ENCODE measurements at regions not wholly inside any gene's neighbourhood (a gene's known extent, or its start where the extent isn't known, plus 50 kb on each side); places are given as distances from the start of the nearest gene placed in this dataset.

GRCh38 chr13:76790980-76791819 is 95.0 kb downstream of the KCTD12 start:
- H3K4me1 ChIP-seq: no peaks in the 10 kb centered on the region

GRCh38 chr13:76790526-76790925 is 95.7 kb downstream of the KCTD12 start:
- TF ChIP-seq CTCF (IDR thresholded peaks at IDR 0.05): no peak
- no peak for TF ChIP-seq POLR2A (IDR thresholded peaks at IDR 0.05)
- H3K4me3 ChIP-seq: no peak overlapping the region
- H3K4me1 ChIP-seq: no peaks in the 10 kb centered on the region
- 52 to 58% methylated on average over 1 of the region's 1 CpG for WGBS, 2 donors
- H3K36me3 ChIP-seq (replicated peaks in 1 of 2; ENCODE audit: insufficient read depth in 1 of 2, low read depth in 2 of 2): no peaks in the 10 kb centered on the region
- no peak overlapping the region for H3K27ac ChIP-seq
- intact Hi-C loops (cut with DNase I): no loop called here
- peaks cover 0 to 4% (median 0%) of the 10 kb centered on the region in 3 donors for H3K9me3 ChIP-seq
- no peaks in the 10 kb centered on the region for H3K27me3 ChIP-seq
- DNase-seq (no peak), ATAC-seq (no peak)

More at GRCh38 chr13:76790980-76791819, 95.0 kb downstream of the KCTD12 start:
- no peaks in the 10 kb centered on the region for H3K36me3 ChIP-seq (replicated peaks in 1 of 2; ENCODE audit: insufficient read depth in 1 of 2, low read depth in 2 of 2)
- no peak for ATAC-seq
- 44 to 63% methylated on average over 10 of the region's 10 CpGs for WGBS, 2 donors
- peak in 2 of 4 donors; percentile 16 to 22 for DNase-seq
- H3K27ac ChIP-seq: no peak overlapping the region
- TF ChIP-seq POLR2A (IDR thresholded peaks at IDR 0.05): no peak
- TF ChIP-seq CTCF (IDR thresholded peaks at IDR 0.05): no peak
- no peaks in the 10 kb centered on the region for H3K27me3 ChIP-seq
- H3K9me3 ChIP-seq: no peaks in the 10 kb centered on the region
- no peak overlapping the region for H3K4me3 ChIP-seq
- intact Hi-C loops (cut with DNase I): no loop called here

- H3K27me3 ChIP-seq: no peaks in the 10 kb centered on the region
- H3K27ac ChIP-seq: no peak overlapping the region
- WGBS, 2 donors: 32 to 53% methylated on average over 3 of the region's 3 CpGs
- intact Hi-C loops (cut with DNase I): no loop called here
- H3K4me1 ChIP-seq: no peaks in the 10 kb centered on the region
- peaks cover 0 to 5% (median 0%) of the 10 kb centered on the region in 3 donors for H3K9me3 ChIP-seq
- TF ChIP-seq CTCF (IDR thresholded peaks at IDR 0.05) (no peak), POLR2A (IDR thresholded peaks at IDR 0.05) (no peak)
- H3K36me3 ChIP-seq (replicated peaks in 1 of 2; ENCODE audit: insufficient read depth in 1 of 2, low read depth in 2 of 2): no peaks in the 10 kb centered on the region
- no peak overlapping the region for H3K4me3 ChIP-seq
- ATAC-seq (no peak), DNase-seq (no peak)
Measured at GRCh38 chr13:76783798-76784197, 102.4 kb downstream of the KCTD12 start.

GRCh38 chr13:76778853-76779252 is 107.4 kb downstream of the KCTD12 start:
- Histone ChIP-seq H3K27me3 (no peaks in the 10 kb centered on the region), H3K36me3 (replicated peaks in 1 of 2; ENCODE audit: insufficient read depth in 1 of 2, low read depth in 2 of 2) (no peaks in the 10 kb centered on the region), H3K9me3 (no peaks in the 10 kb centered on the region), H3K4me1 (no peaks in the 10 kb centered on the region), H3K27ac (no peak overlapping the region), H3K4me3 (no peak overlapping the region)
- no peak for TF ChIP-seq POLR2A (IDR thresholded peaks at IDR 0.05)
- no peak for TF ChIP-seq CTCF (IDR thresholded peaks at IDR 0.05)
- no peak for DNase-seq
- no peak for ATAC-seq
- intact Hi-C loops (cut with DNase I): no loop called here

GRCh38 chr13:76777096-76777495 is 109.1 kb downstream of the KCTD12 start:
- no peak for TF ChIP-seq POLR2A (IDR thresholded peaks at IDR 0.05)
- no peak for TF ChIP-seq CTCF (IDR thresholded peaks at IDR 0.05)
- intact Hi-C loops (cut with DNase I): no loop called here
- Histone ChIP-seq H3K27ac (no peak overlapping the region), H3K36me3 (replicated peaks in 1 of 2; ENCODE audit: insufficient read depth in 1 of 2, low read depth in 2 of 2) (no peaks in the 10 kb centered on the region), H3K4me1 (no peaks in the 10 kb centered on the region), H3K27me3 (no peaks in the 10 kb centered on the region), H3K4me3 (no peak overlapping the region), H3K9me3 (no peaks in the 10 kb centered on the region)
- no peak for DNase-seq
- WGBS, 2 donors: 67 to 88% methylated on average over 1 of the region's 1 CpG
- ATAC-seq: no peak

Measured in body of pancreas (tissue), 4 donors.